SU-DHL-6 (cell line): ENCODE measurements at regions not wholly inside any gene's neighbourhood (a gene's known extent, or its start where the extent isn't known, plus 50 kb on each side); places are given as distances from the start of the nearest gene placed in this dataset.

Source experiments
- H2AFZ ChIP-seq: fragments of 200-600 bp; sonication (generic); 2 replicates; pipeline ENCODE4 v1.6.1; 2014; ENCODE audit warnings: low read depth, mild to moderate bottlenecking, moderate library complexity, mixed read lengths, antibody characterized with exemption, low read length; ENCODE audit not compliant: severe bottlenecking
- H3F3A ChIP-seq: fragments of 200-600 bp; shearing (Covaris generic); 2 replicates; pipeline ENCODE4 v1.6.0; 2016; ENCODE audit warnings: antibody characterized with exemption, mild to moderate bottlenecking; ENCODE audit not compliant: insufficient read depth
- H3K27ac ChIP-seq: fragments of 200-600 bp; sonication (generic); 2 replicates; pipeline ENCODE4 v1.5.1; 2016; ENCODE audit warnings: low read depth, mild to moderate bottlenecking, low read length, moderate library complexity, mixed read lengths
- H3K27me3 ChIP-seq: fragments of 200-600 bp; sonication (generic), shearing (Covaris generic); 2 replicates; pipeline ENCODE4 v1.6.0; 2014; ENCODE audit warnings: mild to moderate bottlenecking, low read length
- H3K36me3 ChIP-seq: fragments of 200-600 bp; sonication (generic); 2 replicates; pipeline ENCODE4 v1.6.1; 2014; ENCODE audit warnings: mild to moderate bottlenecking, low read length, mixed read lengths
- H3K4me2 ChIP-seq: fragments of 300-600, 200-600 bp; shearing (Covaris generic), sonication (generic); 2 replicates; pipeline ENCODE4 v1.6.0; 2014; ENCODE audit warnings: low read length, low read depth, mild to moderate bottlenecking; ENCODE audit not compliant: poor library complexity, severe bottlenecking
- H3K4me3 ChIP-seq: fragments of 200-600 bp; sonication (generic); 2 replicates; pipeline ENCODE4 v1.5.1; 2014; ENCODE audit warnings: antibody characterized with exemption, low read length, mild to moderate bottlenecking, mixed read lengths; ENCODE audit not compliant: insufficient read depth, poor library complexity, severe bottlenecking
- H3K79me2 ChIP-seq: fragments of 200-600 bp; sonication (generic); 2 replicates; pipeline ENCODE4 v1.6.1; 2014; ENCODE audit warnings: mild to moderate bottlenecking, low read length, moderate library complexity; ENCODE audit not compliant: insufficient read depth
- H3K9ac ChIP-seq: fragments of 200-600 bp; sonication (generic); 2 replicates; pipeline ENCODE4 v1.7.0; 2014; ENCODE audit warnings: mild to moderate bottlenecking, low read length
- H3K9me2 ChIP-seq: fragments of 200-600 bp; sonication (generic); replicated peaks from 2 replicates; pipeline ENCODE4 v1.6.1; 2014; ENCODE audit warnings: low read length; ENCODE audit not compliant: insufficient read depth
- H3K9me3 ChIP-seq: fragments of 200-600 bp; sonication (generic); 2 replicates; pipeline ENCODE4 v1.6.1; 2014; ENCODE audit warnings: low read length, mixed read lengths; ENCODE audit not compliant: insufficient read depth
- H4K20me1 ChIP-seq: fragments of 200-600 bp; sonication (generic); 2 replicates; pipeline ENCODE4 v1.6.1; 2014; ENCODE audit warnings: low read depth, mild to moderate bottlenecking, antibody characterized with exemption, low read length, moderate library complexity, mixed read lengths
- CTCF ChIP-seq: fragments of 200-600 bp; sonication (generic); IDR thresholded peaks from one replicate; pipeline ENCODE4 v1.5.1; 2017; ENCODE audit warnings: antibody characterized with exemption, mild to moderate bottlenecking, low read length, moderate library complexity; ENCODE audit not compliant: insufficient read depth, poor library complexity, severe bottlenecking
- EZH2phosphoT487 ChIP-seq: fragments of 200-600 bp; sonication (generic), shearing (Covaris generic); conservative IDR thresholded peaks from 2 replicates; pipeline ENCODE4 v1.6.1; 2018; ENCODE audit warnings: mild to moderate bottlenecking, antibody characterized with exemption, low read length, moderate library complexity, mixed read lengths

GRCh38 chrX:45710081-45710801 is 509.6 kb upstream of the DIPK2B start:
- H4K20me1 ChIP-seq: no peaks in the 10 kb centered on the region
- no peak overlapping the region for H3K9ac ChIP-seq
- TF ChIP-seq CTCF (no peak), EZH2phosphoT487 (no peak)
- H3K4me3 ChIP-seq: no peak overlapping the region
- no peaks in the 10 kb centered on the region for H3F3A ChIP-seq
- no peak overlapping the region for H2AFZ ChIP-seq
- no peak overlapping the region for H3K4me2 ChIP-seq
- no peak overlapping the region for H3K27ac ChIP-seq
- H3K9me3 ChIP-seq: no peaks in the 10 kb centered on the region
- H3K9me2 ChIP-seq: no peaks in the 10 kb centered on the region
- no peaks in the 10 kb centered on the region for H3K79me2 ChIP-seq
- no peaks in the 10 kb centered on the region for H3K36me3 ChIP-seq
- no peaks in the 10 kb centered on the region for H3K27me3 ChIP-seq

GRCh38 chrX:45709381-45709780 is 508.7 kb upstream of the DIPK2B start:
- TF ChIP-seq CTCF: no peak
- no peak for TF ChIP-seq EZH2phosphoT487
- Histone ChIP-seq H3K4me2 (no peak overlapping the region), H3K36me3 (no peaks in the 10 kb centered on the region), H3K9ac (no peak overlapping the region), H3K79me2 (no peaks in the 10 kb centered on the region), H3K9me2 (no peaks in the 10 kb centered on the region), H2AFZ (no peak overlapping the region), H3K27me3 (no peaks in the 10 kb centered on the region), H3K9me3 (no peaks in the 10 kb centered on the region), H4K20me1 (no peaks in the 10 kb centered on the region), H3F3A (no peaks in the 10 kb centered on the region), H3K4me3 (no peak overlapping the region), H3K27ac (no peak overlapping the region)

DNA sequence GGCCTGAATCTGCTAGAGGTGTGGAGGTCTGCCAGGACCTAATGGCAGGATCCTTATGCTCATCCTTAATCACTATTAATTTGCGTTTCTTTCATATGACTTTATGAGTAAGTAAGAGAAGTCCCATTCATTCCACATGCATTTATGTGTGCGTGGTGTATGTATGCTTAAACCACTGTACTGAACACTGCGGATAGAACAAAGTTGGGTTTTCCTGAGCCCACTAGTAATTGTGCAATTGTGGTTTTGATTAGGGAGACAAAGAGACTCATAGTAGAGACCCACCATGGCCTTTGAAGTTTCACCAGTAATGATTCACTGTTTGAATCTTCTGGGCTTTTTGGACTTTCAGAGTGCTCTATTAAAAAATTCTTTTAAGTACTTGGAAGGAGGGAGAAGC is 498.5 kb upstream of the DIPK2B start:
- no peaks in the 10 kb centered on the region for H3F3A ChIP-seq

More for the DNA sequence above, 498.5 kb upstream of the DIPK2B start:
- Histone ChIP-seq H3K9ac (no peak overlapping the region), H4K20me1 (no peaks in the 10 kb centered on the region), H2AFZ (no peak overlapping the region), H3K9me2 (no peaks in the 10 kb centered on the region), H3K9me3 (no peaks in the 10 kb centered on the region), H3K36me3 (no peaks in the 10 kb centered on the region), H3K4me3 (no peak overlapping the region), H3K27ac (no peak overlapping the region), H3K4me2 (no peak overlapping the region), H3K27me3 (no peaks in the 10 kb centered on the region), H3K79me2 (no peaks in the 10 kb centered on the region)
- TF ChIP-seq CTCF (no peak), EZH2phosphoT487 (no peak)
